ENCODE measurements at regions not wholly inside any gene's neighbourhood (a gene's known extent, or its start where the extent isn't known, plus 50 kb on each side); places are given as distances from the start of the nearest gene placed in this dataset.

GRCh38 chr5:143642791-143643190 is 169.2 kb upstream of the HMHB1 start:
- no peaks in the 10 kb centered on the region for H3K79me2 ChIP-seq (ENCODE audit: insufficient read depth, low read length)
- no peak overlapping the region for H3K4me2 ChIP-seq (ENCODE audit: low read depth, low read length, poor library complexity, severe bottlenecking)
- H3K27me3 ChIP-seq (ENCODE audit: insufficient read depth, low read length, poor library complexity, severe bottlenecking), result no peaks in the 10 kb centered on the region
- peaks cover 5% of the 10 kb centered on the region for H3K4me1 ChIP-seq (ENCODE audit: insufficient read depth, low read length, poor library complexity, severe bottlenecking)
- H3K4me3 ChIP-seq (ENCODE audit: low read length, poor library complexity, severe bottlenecking), result no peak overlapping the region
- H3K9me2 ChIP-seq (replicated peaks; ENCODE audit: low read depth, low read length), result no peaks in the 10 kb centered on the region
- H4K20me1 ChIP-seq (ENCODE audit: insufficient read depth, low read length, poor library complexity, severe bottlenecking), result no peaks in the 10 kb centered on the region
- no peak for TF ChIP-seq EZH2phosphoT487 (IDR thresholded peaks at IDR 0.05; ENCODE audit: borderline replicate concordance)
- TF ChIP-seq, protein P1, sequence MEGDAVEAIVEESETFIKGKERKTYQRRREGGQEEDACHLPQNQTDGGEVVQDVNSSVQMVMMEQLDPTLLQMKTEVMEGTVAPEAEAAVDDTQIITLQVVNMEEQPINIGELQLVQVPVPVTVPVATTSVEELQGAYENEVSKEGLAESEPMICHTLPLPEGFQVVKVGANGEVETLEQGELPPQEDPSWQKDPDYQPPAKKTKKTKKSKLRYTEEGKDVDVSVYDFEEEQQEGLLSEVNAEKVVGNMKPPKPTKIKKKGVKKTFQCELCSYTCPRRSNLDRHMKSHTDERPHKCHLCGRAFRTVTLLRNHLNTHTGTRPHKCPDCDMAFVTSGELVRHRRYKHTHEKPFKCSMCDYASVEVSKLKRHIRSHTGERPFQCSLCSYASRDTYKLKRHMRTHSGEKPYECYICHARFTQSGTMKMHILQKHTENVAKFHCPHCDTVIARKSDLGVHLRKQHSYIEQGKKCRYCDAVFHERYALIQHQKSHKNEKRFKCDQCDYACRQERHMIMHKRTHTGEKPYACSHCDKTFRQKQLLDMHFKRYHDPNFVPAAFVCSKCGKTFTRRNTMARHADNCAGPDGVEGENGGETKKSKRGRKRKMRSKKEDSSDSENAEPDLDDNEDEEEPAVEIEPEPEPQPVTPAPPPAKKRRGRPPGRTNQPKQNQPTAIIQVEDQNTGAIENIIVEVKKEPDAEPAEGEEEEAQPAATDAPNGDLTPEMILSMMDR (conservative IDR thresholded peaks at IDR 0.05; ENCODE audit: low read length), result no peak
- no peaks in the 10 kb centered on the region for H3F3A ChIP-seq (ENCODE audit: low read depth)
- H2AFZ ChIP-seq (ENCODE audit: low read length), result no peak overlapping the region
- H3K36me3 ChIP-seq (ENCODE audit: insufficient read depth, low read length), result no peaks in the 10 kb centered on the region
- no peaks in the 10 kb centered on the region for H3K9me3 ChIP-seq (ENCODE audit: insufficient read depth, low read depth, low read length)
- no peak overlapping the region for H3K9ac ChIP-seq (ENCODE audit: low read depth, low read length, poor library complexity, severe bottlenecking)

GRCh38 chr5:143641549-143642355 is 170.2 kb upstream of the HMHB1 start:
- Histone ChIP-seq H3K36me3 (ENCODE audit: insufficient read depth, low read length) (no peaks in the 10 kb centered on the region), H3K4me1 (ENCODE audit: insufficient read depth, low read length, poor library complexity, severe bottlenecking) (peaks cover 13% of the 10 kb centered on the region), H3F3A (ENCODE audit: low read depth) (no peaks in the 10 kb centered on the region), H2AFZ (ENCODE audit: low read length) (no peak overlapping the region), H3K79me2 (ENCODE audit: insufficient read depth, low read length) (no peaks in the 10 kb centered on the region), H3K9me3 (ENCODE audit: insufficient read depth, low read depth, low read length) (no peaks in the 10 kb centered on the region), H3K4me2 (ENCODE audit: low read depth, low read length, poor library complexity, severe bottlenecking) (no peak overlapping the region), H4K20me1 (ENCODE audit: insufficient read depth, low read length, poor library complexity, severe bottlenecking) (no peaks in the 10 kb centered on the region), H3K9ac (ENCODE audit: low read depth, low read length, poor library complexity, severe bottlenecking) (no peak overlapping the region), H3K9me2 (replicated peaks; ENCODE audit: low read depth, low read length) (no peaks in the 10 kb centered on the region), H3K4me3 (ENCODE audit: low read length, poor library complexity, severe bottlenecking) (no peak overlapping the region), H3K27me3 (ENCODE audit: insufficient read depth, low read length, poor library complexity, severe bottlenecking) (no peaks in the 10 kb centered on the region)
- TF ChIP-seq, protein P1 (conservative IDR thresholded peaks at IDR 0.05; ENCODE audit: low read length), result no peak
- TF ChIP-seq EZH2phosphoT487 (IDR thresholded peaks at IDR 0.05; ENCODE audit: borderline replicate concordance), result no peak

DNA sequence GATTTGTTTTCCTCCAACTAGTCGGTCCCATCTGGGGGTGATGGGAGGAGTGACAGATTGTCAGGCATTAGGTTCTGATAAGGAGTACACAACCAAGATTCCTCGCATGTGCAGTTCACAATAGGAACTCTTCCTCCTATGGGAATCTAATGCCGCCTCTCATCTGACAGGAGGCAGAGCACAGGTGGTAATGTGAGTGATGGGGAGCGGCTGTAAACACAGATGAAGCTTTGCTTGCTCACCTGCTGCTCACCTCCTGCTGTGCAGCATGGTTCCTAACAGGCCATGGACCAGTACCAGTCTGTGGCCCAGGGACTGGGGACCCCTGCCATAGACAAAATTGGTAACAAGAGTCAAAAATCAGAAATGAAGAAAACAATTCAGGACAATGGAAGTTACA is 173.3 kb upstream of the HMHB1 start:
- H3K9me3 ChIP-seq (ENCODE audit: insufficient read depth, low read depth, low read length), result no peaks in the 10 kb centered on the region
- no peaks in the 10 kb centered on the region for H4K20me1 ChIP-seq (ENCODE audit: insufficient read depth, low read length, poor library complexity, severe bottlenecking)
- no peaks in the 10 kb centered on the region for H3F3A ChIP-seq (ENCODE audit: low read depth)
- H2AFZ ChIP-seq (ENCODE audit: low read length), result no peak overlapping the region
- H3K79me2 ChIP-seq (ENCODE audit: insufficient read depth, low read length), result no peaks in the 10 kb centered on the region
- TF ChIP-seq, protein P1 (conservative IDR thresholded peaks at IDR 0.05; ENCODE audit: low read length), result no peak
- no peak for TF ChIP-seq EZH2phosphoT487 (IDR thresholded peaks at IDR 0.05; ENCODE audit: borderline replicate concordance)
- H3K36me3 ChIP-seq (ENCODE audit: insufficient read depth, low read length), result no peaks in the 10 kb centered on the region
- H3K4me2 ChIP-seq (ENCODE audit: low read depth, low read length, poor library complexity, severe bottlenecking), result no peak overlapping the region
- H3K4me3 ChIP-seq (ENCODE audit: low read length, poor library complexity, severe bottlenecking), result no peak overlapping the region
- no peaks in the 10 kb centered on the region for H3K27me3 ChIP-seq (ENCODE audit: insufficient read depth, low read length, poor library complexity, severe bottlenecking)
- no peak overlapping the region for H3K9ac ChIP-seq (ENCODE audit: low read depth, low read length, poor library complexity, severe bottlenecking)
- no peaks in the 10 kb centered on the region for H3K9me2 ChIP-seq (replicated peaks; ENCODE audit: low read depth, low read length)
- peaks cover 13% of the 10 kb centered on the region for H3K4me1 ChIP-seq (ENCODE audit: insufficient read depth, low read length, poor library complexity, severe bottlenecking)
